H1 (cell line): ENCODE measurements at regions not wholly inside any gene's neighbourhood (a gene's known extent, or its start where the extent isn't known, plus 50 kb on each side); places are given as distances from the start of the nearest gene placed in this dataset.

Experiments used
- CHD1 ChIP-seq: IDR thresholded peaks from 2 replicates; pipeline ENCODE4 v1.6.1; 2012; ENCODE audit warnings: low read depth, low read length, improper control_type of control experiment
- CHD2 ChIP-seq: IDR thresholded peaks from 2 replicates; pipeline ENCODE4 v1.6.1; 2012; ENCODE audit warnings: low read length, improper control_type of control experiment
- CREB1 ChIP-seq: IDR thresholded peaks from 2 replicates; pipeline ENCODE4 v1.6.1; 2012; ENCODE audit warnings: inconsistent platforms
- RBBP5 ChIP-seq: IDR thresholded peaks from 2 replicates; pipeline ENCODE4 v1.7.1; 2012; ENCODE audit warnings: low read depth, mild to moderate bottlenecking, inconsistent platforms, low read length, moderate library complexity, borderline replicate concordance

GRCh38 chr12:94736004-94736403 lies 85.6 kb upstream of the TMCC3 start (continued):
- TF ChIP-seq CHD1 (no peak), RBBP5 (no peak), CREB1 (no peak), CHD2 (no peak)
